OCI-LY1 (cell line): ENCODE measurements at regions not wholly inside any gene's neighbourhood (a gene's known extent, or its start where the extent isn't known, plus 50 kb on each side); places are given as distances from the start of the nearest gene placed in this dataset.

Source experiments
- EZH2 ChIP-seq: fragments of 200-600 bp; sonication (generic), shearing (Covaris generic); IDR thresholded peaks from 2 replicates; pipeline ENCODE4 v1.8.0; 2017; ENCODE audit warnings: borderline replicate concordance, mixed run types, mild to moderate bottlenecking, antibody characterized with exemption, low read length, moderate library complexity, mixed read lengths
- TF ChIP-seq, protein P1 (sequence below): fragments of 200-600 bp; sonication (generic), shearing (Covaris generic); IDR thresholded peaks from 2 replicates; pipeline ENCODE4 v1.5.1; 2017; ENCODE audit warnings: mild to moderate bottlenecking, antibody characterized with exemption, low read length, moderate library complexity, mixed read lengths

DNA sequence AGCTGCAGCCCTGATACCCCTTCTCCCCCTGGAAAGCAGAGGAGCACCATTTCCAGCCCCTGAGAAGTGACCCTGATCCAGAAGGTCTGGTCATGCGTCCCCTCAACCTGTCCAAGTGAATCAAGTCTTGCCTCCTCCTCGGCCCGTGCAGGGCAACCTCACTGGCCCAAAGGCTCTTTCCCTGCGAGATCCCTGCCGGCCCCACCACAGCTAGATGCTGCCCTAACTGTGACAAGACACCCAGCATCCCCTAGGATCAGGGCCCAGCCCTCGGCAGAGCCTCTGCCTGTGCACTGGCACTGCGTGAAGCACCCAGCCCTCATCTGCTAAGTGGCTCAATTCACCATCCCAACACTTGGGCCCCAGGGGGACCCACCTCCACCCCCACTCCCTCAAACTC lies 155.1 kb downstream of the NUP210 start:
- TF ChIP-seq, protein P1, sequence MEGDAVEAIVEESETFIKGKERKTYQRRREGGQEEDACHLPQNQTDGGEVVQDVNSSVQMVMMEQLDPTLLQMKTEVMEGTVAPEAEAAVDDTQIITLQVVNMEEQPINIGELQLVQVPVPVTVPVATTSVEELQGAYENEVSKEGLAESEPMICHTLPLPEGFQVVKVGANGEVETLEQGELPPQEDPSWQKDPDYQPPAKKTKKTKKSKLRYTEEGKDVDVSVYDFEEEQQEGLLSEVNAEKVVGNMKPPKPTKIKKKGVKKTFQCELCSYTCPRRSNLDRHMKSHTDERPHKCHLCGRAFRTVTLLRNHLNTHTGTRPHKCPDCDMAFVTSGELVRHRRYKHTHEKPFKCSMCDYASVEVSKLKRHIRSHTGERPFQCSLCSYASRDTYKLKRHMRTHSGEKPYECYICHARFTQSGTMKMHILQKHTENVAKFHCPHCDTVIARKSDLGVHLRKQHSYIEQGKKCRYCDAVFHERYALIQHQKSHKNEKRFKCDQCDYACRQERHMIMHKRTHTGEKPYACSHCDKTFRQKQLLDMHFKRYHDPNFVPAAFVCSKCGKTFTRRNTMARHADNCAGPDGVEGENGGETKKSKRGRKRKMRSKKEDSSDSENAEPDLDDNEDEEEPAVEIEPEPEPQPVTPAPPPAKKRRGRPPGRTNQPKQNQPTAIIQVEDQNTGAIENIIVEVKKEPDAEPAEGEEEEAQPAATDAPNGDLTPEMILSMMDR, result no peak
- no peak for TF ChIP-seq EZH2
